Posterior vena cava (tissue), 2 donors: ENCODE measurements at regions not wholly inside any gene's neighbourhood (a gene's known extent, or its start where the extent isn't known, plus 50 kb on each side); places are given as distances from the start of the nearest gene placed in this dataset.

Experiments
- DNase-seq: peaks from one replicate; pipeline ENCODE4 v3.0.0-alpha.2; 2020; ENCODE audit warnings: low spot score
- intact Hi-C, 2 donors: fragments of 100-400 bp; cut with DNase I; formaldehyde crosslinking; loops; one replicate each; pipeline versions ENCODE4 v1.14.1 to v1.14.2; 2022 to 2023
- donor health status: DM: yes; HTN: yes; CAD: no.
- donor health status: DM: yes; HTN: yes; CAD: no.

- DNase-seq: no peak
- intact Hi-C loops: no loop called here
Measured at GRCh38 chr1:82921759-82922158, 1077.2 kb downstream of the TTLL7 start.

- no peak for DNase-seq
- intact Hi-C loops: no loop called here
Measured at GRCh38 chr1:82920418-82921248, 1078.3 kb downstream of the TTLL7 start.

GRCh38 chr1:82919837-82920236 is 1079.1 kb downstream of the TTLL7 start:
- intact Hi-C loops: no loop called here
- no peak for DNase-seq

DNA sequence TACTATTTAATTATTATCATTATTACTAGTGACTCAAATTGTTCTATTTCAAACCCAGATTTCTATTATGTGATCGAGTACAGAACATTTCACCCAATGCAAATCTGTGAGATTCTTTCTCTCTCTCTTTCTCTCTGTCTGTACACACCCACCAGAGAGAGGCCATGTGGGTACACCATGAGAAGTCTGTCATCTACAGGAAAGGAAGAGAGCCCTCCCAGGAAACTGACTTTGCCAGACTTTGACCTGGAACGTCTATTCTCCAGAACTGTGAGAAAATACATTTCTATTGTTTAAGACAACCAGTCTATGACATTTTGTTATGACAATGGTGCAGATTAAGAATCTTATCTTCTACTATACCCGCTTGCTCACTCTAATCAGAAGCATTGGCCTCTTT is 1091.6 kb downstream of the TTLL7 start:
- intact Hi-C loops: no loop called here

DNA sequence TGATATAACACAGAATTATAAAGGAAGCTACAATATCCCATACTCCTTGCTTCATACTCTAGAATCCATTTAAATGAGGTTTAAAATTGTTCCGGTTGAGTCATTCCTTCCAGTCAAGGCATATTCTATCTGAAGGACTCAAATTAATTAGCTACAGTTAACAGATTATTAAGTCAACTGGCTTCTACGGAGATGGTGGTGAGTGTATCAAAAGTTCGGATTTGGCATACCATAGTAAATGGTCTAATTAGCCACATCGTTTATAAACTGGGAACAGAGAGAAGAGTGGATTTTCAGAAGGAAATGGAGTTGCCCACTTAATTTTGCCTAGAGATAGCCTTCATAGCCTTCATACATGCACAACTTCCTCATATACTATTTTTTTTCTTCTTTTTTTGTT is 1095.3 kb downstream of the TTLL7 start:
- intact Hi-C loops: no loop called here
- no peak for DNase-seq

More for the DNA sequence above, 1091.6 kb downstream of the TTLL7 start:
- no peak for DNase-seq

GRCh38 chr1:82901561-82901960 is 1097.4 kb downstream of the TTLL7 start:
- DNase-seq: no peak
- intact Hi-C loops: no loop called here

DNA sequence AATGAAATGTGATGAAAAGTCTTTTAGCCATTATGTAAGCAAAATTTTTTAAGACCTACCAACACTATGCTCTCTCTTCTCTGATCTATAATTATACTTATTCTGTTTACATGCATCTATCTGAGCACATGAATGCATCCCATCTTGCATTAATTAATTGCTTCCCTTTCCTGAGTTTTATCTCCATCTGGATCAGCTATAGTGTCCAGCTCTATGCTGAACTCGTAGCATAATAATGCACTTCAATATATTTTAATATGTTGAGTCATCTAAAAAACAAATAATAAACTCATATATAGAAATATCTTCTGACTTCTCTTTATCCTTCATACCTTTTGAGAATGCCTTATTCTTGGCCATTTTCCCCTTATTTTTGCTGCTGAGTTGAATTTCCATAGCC is 1097.8 kb downstream of the TTLL7 start:
- intact Hi-C loops: no loop called here
- DNase-seq: no peak

DNA sequence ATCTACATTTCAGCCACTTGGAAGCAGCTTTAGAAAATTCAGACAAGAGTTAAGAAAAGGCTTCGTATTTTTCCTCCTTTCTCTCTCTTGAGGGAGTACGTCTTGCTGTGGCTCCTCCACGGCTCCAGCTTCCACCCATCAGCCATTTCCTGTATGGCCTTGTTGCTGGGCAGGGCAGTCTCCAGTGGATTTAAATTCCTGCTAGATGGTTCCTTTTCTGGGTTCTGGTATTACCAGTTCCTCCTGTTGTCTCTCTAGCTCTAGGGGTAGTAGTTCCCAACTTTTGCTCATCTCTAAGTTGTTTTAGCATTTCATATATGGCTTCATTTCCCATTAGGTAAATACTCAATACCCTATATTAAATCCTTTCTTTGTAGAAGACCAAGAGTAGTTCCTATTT is 1098.3 kb downstream of the ADGRL2 start:
- no peak for DNase-seq
- intact Hi-C loops: no loop called here

DNA sequence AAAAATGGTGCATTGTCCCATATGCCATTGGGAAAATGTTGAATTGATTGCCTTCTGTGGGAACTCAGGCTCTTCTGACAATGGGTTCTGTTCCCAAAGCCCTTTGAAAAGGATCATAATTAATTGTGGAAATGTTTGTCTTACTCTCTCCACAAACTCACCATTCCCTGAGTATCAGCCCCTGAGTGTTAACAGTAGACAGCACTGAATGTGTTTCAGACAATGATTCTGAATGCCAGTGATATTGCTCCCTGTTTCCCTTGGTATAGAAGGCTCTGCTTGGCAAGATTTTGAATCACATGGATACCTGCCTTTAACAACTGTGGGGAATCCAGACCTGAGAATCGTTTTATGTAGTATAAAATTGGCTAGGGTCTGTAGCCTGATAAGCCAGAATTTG is 1096.8 kb downstream of the ADGRL2 start:
- intact Hi-C loops: no loop called here
- DNase-seq: no peak

- DNase-seq: no peak
- intact Hi-C loops: no loop called here
Measured at GRCh38 chr1:82896036-82896435, 1095.3 kb downstream of the ADGRL2 start.

DNA sequence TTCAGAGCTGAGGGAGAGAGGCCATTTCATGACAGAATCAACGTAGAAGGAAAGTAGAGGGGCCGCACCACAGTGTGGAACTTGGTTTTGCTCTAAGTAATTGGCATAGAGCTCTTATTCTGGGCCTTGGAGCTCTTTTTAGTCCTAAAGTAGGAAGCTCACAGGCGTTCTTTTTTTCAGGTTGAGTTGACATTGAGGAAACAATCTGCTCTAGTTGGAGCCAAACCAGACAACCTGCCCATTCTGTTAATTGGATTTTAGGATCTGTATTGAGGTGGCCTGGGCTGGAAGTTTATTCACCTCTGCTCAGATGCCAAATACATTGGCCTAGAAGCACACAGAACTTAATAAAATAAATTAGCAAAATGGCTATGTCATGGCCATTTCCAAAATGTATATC is 1093.9 kb downstream of the ADGRL2 start:
- intact Hi-C loops: no loop called here
- no peak for DNase-seq

GRCh38 chr1:82893712-82894470 is 1093.2 kb downstream of the ADGRL2 start:
- intact Hi-C loops: no loop called here
- DNase-seq: no peak

- no peak for DNase-seq
- intact Hi-C loops: no loop called here
Measured at GRCh38 chr1:82880506-82880905, 1079.8 kb downstream of the ADGRL2 start.

- intact Hi-C loops: no loop called here
- no peak for DNase-seq
Measured at GRCh38 chr1:82879701-82880305, 1079.1 kb downstream of the ADGRL2 start.

DNA sequence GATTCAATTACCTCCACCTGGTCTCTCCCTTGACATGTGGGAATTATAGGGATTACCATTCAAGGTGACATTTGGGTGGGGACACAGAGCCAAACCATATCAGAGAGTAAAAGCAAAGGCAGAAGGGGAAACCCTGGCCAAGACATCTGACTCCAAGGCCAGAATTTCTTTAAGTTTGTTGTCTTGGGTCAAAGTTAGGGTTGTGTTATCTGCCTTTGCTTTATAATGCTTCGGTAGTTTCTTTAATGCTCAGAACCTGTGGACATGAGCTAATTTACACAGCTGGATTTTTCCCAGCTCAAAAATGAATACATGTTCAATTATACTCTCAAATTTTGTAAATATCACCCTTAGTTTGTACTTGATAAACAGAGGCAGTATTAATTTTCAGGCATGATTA is 1074.4 kb downstream of the ADGRL2 start:
- intact Hi-C loops: no loop called here
- DNase-seq: no peak

- intact Hi-C loops: no loop called here
- no peak for DNase-seq
Measured at GRCh38 chr1:82874041-82874440, 1073.3 kb downstream of the ADGRL2 start.

- DNase-seq: no peak
- intact Hi-C loops: no loop called here
Measured at GRCh38 chr1:82870332-82870731, 1069.6 kb downstream of the ADGRL2 start.

- DNase-seq: no peak
- intact Hi-C loops: no loop called here
Measured at GRCh38 chr1:82867781-82868180, 1067.0 kb downstream of the ADGRL2 start.

- DNase-seq: no peak
- intact Hi-C loops: no loop called here
Measured at GRCh38 chr1:82861749-82862148, 1061.0 kb downstream of the ADGRL2 start.

GRCh38 chr1:82858031-82858430 is 1057.3 kb downstream of the ADGRL2 start:
- DNase-seq: no peak
- intact Hi-C loops: no loop called here
